IMR-90 (cell line): ENCODE measurements at regions not wholly inside any gene's neighbourhood (a gene's known extent, or its start where the extent isn't known, plus 50 kb on each side); places are given as distances from the start of the nearest gene placed in this dataset.
"Not testable (repeated sequence)": the region's sequence is repeated elsewhere in the genome, so short reads cannot be mapped to it uniquely, and the experiment has no call there.

ENCODE experiments used
- ATAC-seq: fragments of 200-7000 bp; cut with Tn5 transposase; 2 replicates; pipeline ENCODE4 v1.9.1; 2020; ENCODE audit warnings: low read depth, mild to moderate bottlenecking, moderate library complexity
- BruUV-seq: library from RNA; stranded (reverse); fragments of 400-500 nt; replicated peaks from 2 replicates; lab custom pipeline; 2021; lab: Mats Ljungman, UMichigan
- CTCF ChIA-PET: fragments of 300-600 bp; formaldehyde crosslinking; extraction: SDS; loops from one replicate; lab custom pipeline; 2021; ENCODE audit warnings: antibody characterized with exemption; lab: Yijun Ruan, JAX
- POLR2A ChIA-PET: fragments of 300-600 bp; sonication (Branson Sonifier 250); formaldehyde crosslinking; loops from one replicate; lab custom pipeline; 2022; ENCODE audit warnings: antibody characterized with exemption; ENCODE audit not compliant: unreplicated experiment; lab: Charles Lee
- DNase-seq: peaks from one replicate; pipeline ENCODE4 v3.0.0; 2013
- H2AFZ ChIP-seq: replicated peaks from 2 replicates; pipeline ENCODE3; 2013; ENCODE audit warnings: low read length, mild to moderate bottlenecking; ENCODE audit not compliant: poor library complexity
- H2AK5ac ChIP-seq: 2 replicates; pipeline ENCODE4 v1.6.1; 2013; ENCODE audit warnings: low read depth, low read length, inconsistent platforms
- H2AK9ac ChIP-seq: replicated peaks from 2 replicates; pipeline ENCODE3; 2013; ENCODE audit warnings: mild to moderate bottlenecking, low read depth, low read length, moderate library complexity; ENCODE audit not compliant: poor library complexity
- H2BK120ac ChIP-seq: 2 replicates; pipeline ENCODE4 v1.6.1; 2013; ENCODE audit warnings: low read depth, low read length, inconsistent platforms
- H2BK15ac ChIP-seq: 3 replicates; pipeline ENCODE4 v1.6.1; 2013; ENCODE audit warnings: low read depth, low read length, inconsistent platforms
- H2BK20ac ChIP-seq: 2 replicates; pipeline ENCODE4 v1.6.1; 2013; ENCODE audit warnings: low read depth, mild to moderate bottlenecking, inconsistent platforms, low read length, moderate library complexity
- H2BK5ac ChIP-seq: 2 replicates; pipeline ENCODE4 v1.6.1; 2013; ENCODE audit warnings: mild to moderate bottlenecking, low read depth, low read length, inconsistent platforms; ENCODE audit not compliant: poor library complexity, severe bottlenecking
- H3K14ac ChIP-seq: replicated peaks from 2 replicates; pipeline ENCODE4 v1.6.1; 2013; ENCODE audit warnings: low read depth, low read length, inconsistent platforms
- H3K18ac ChIP-seq: 2 replicates; pipeline ENCODE4 v1.6.1; 2013; ENCODE audit warnings: low read depth, low read length, control low read depth
- H3K23ac ChIP-seq: 2 replicates; pipeline ENCODE4 v1.6.1; 2013; ENCODE audit warnings: low read depth, low read length, inconsistent platforms
- H3K27ac ChIP-seq: 2 replicates; pipeline ENCODE4 v1.5.1; 2013; ENCODE audit warnings: mild to moderate bottlenecking, control low read depth, low read length; ENCODE audit not compliant: insufficient read depth
- H3K27me3 ChIP-seq: 2 replicates; pipeline ENCODE4 v1.6.1; 2013; ENCODE audit warnings: low read length; ENCODE audit not compliant: control insufficient read depth, insufficient read depth
- H3K36me3 ChIP-seq: 2 replicates; pipeline ENCODE4 v1.6.1; 2013; ENCODE audit warnings: low read length, mixed read lengths; ENCODE audit not compliant: control insufficient read depth, insufficient read depth
- H3K4ac ChIP-seq: 2 replicates; pipeline ENCODE4 v1.6.1; 2013; ENCODE audit warnings: low read depth, low read length, inconsistent platforms
- H3K4me1 ChIP-seq: 2 replicates; pipeline ENCODE4 v1.6.1; 2013; ENCODE audit warnings: low read length, mixed read lengths; ENCODE audit not compliant: control insufficient read depth, insufficient read depth
- H3K4me2 ChIP-seq: 2 replicates; pipeline ENCODE4 v1.6.1; 2013; ENCODE audit warnings: low read depth, mild to moderate bottlenecking, control low read depth, low read length, moderate library complexity
- H3K4me3 ChIP-seq: 2 replicates; pipeline ENCODE4 v1.5.1; 2013; ENCODE audit warnings: low read depth, mild to moderate bottlenecking, control low read depth, low read length, moderate library complexity; ENCODE audit not compliant: insufficient read depth
- H3K56ac ChIP-seq: 2 replicates; pipeline ENCODE4 v1.6.1; 2013; ENCODE audit warnings: low read length, inconsistent platforms; ENCODE audit not compliant: insufficient read depth; ENCODE audit errors: extremely low read depth
- H3K79me1 ChIP-seq, 2 experiments: 2 replicates each; pipeline ENCODE4 v1.6.1; 2013; ENCODE audit warnings: low read length in 2 of 2, inconsistent platforms in 1 of 2, low read depth in 1 of 2
- H3K9ac ChIP-seq: 2 replicates; pipeline ENCODE4 v1.6.1; 2013; ENCODE audit warnings: low read depth, low read length, control low read depth
- H3K9me1 ChIP-seq: 2 replicates; pipeline ENCODE4 v1.6.1; 2013; ENCODE audit warnings: low read length, inconsistent platforms; ENCODE audit not compliant: insufficient read depth
- H3K9me3 ChIP-seq: 2 replicates; pipeline ENCODE4 v1.6.1; 2013; ENCODE audit warnings: low read length; ENCODE audit not compliant: control insufficient read depth, insufficient read depth
- H4K20me1 ChIP-seq: 2 replicates; pipeline ENCODE4 v1.6.1; 2013; ENCODE audit warnings: low read length, inconsistent platforms; ENCODE audit not compliant: insufficient read depth
- H4K5ac ChIP-seq: 2 replicates; pipeline ENCODE4 v1.6.1; 2013; ENCODE audit warnings: mild to moderate bottlenecking, low read depth, low read length, control low read depth
- H4K8ac ChIP-seq, 2 experiments: 2 replicates each; pipeline ENCODE4 v1.6.1; 2013; ENCODE audit warnings: low read depth in 2 of 2, low read length in 2 of 2, control low read depth in 1 of 2, inconsistent platforms in 1 of 2
- H4K91ac ChIP-seq: 2 replicates; pipeline ENCODE4 v1.6.1; 2013; ENCODE audit warnings: low read depth, low read length, inconsistent platforms; ENCODE audit not compliant: insufficient read depth
- RFX5 ChIP-seq: IDR thresholded peaks from 2 replicates; pipeline ENCODE4 v1.8.0; 2012; ENCODE audit warnings: low read depth, mild to moderate bottlenecking, low read length, moderate library complexity
- WGBS, 2 experiments: methylation state at CpG; one replicate each; pipeline versions ENCODE4 v1.1.5 to v1.1.7; 2013; ENCODE audit warnings: missing lambda C conversion rate in 2 of 2; ENCODE audit not compliant: insufficient read length in 1 of 2; ENCODE audit errors: extremely low coverage in 2 of 2; 5-methylcytosine and 5-hydroxymethylcytosine counted together
- dilution Hi-C: fragments of 300-500 bp; cut with HindIII; formaldehyde crosslinking; loops from one replicate; pipeline ENCODE4 v1.14.3; 2018; ENCODE audit warnings: low sequenced_read_pairs; ENCODE audit not compliant: unreplicated experiment
- in situ Hi-C: fragments of 300-500 bp; cut with MboI; formaldehyde crosslinking; loops from 3 replicates; pipeline ENCODE4 v1.14.3; 2019; ENCODE audit warnings: low sequenced_read_pairs, inconsistent platforms, mixed read lengths
- intact Hi-C: fragments of 100-400 bp; cut with micrococcal nuclease; formaldehyde crosslinking; loops from 2 replicates; pipeline ENCODE4 v1.10.0; 2022

DNA sequence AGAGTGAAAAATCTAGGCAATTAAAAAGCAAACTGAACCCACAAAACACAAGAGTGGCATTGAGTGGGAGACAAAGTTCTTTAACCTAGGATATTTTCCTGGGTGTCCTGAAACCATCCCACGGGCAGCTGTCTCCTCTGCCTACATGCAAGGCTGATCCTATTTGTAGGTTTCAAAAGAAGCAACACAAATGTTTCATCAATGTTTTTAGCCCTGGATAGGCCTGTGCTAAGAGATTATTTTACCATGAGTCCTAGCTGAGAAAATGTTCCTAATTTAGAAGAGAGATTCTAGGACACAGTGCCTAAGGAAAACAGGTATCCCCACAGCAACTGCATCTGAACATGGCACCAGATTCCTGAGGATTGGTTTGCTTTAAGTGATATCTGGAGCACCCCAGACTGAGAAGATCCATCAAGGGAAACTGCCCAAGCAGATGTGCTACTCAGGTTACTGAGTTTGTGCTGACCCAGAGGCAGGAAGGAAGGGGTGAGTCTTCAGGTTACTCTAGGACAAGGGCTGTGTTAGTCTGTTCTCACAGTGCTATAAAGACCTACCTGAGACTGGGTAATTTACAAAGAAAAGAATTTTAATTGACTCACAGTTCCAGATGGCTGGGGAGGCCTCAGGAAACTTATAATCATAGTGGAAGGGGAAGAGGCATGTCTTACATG lies 111.6 kb upstream of the UST start:
- H4K8ac ChIP-seq, result no peak overlapping the region
- no peak overlapping the region for H3K4me2 ChIP-seq
- no peak overlapping the region for H2BK120ac ChIP-seq
- no peak overlapping the region for H3K14ac ChIP-seq
- no peaks in the 10 kb centered on the region for H3K9me3 ChIP-seq
- no peak overlapping the region for H2BK5ac ChIP-seq
- in situ Hi-C loops (no loop called here), intact Hi-C loops (no loop called here), dilution Hi-C loops (no loop called here)
- H3K18ac ChIP-seq, result no peak overlapping the region
- no CpG with 5 or more reads among the region's 1 CpG for WGBS, 2 experiments
- H3K36me3 ChIP-seq, result no peaks in the 10 kb centered on the region
- no peak overlapping the region for H2AK9ac ChIP-seq
- DNase-seq (no peak), ATAC-seq (no peak)
- H2BK15ac ChIP-seq, result no peak overlapping the region
- no peaks in the 10 kb centered on the region for H3K79me1 ChIP-seq
- no peaks in the 10 kb centered on the region for H3K4me1 ChIP-seq
- no peaks in the 10 kb centered on the region for H3K27me3 ChIP-seq
- H4K91ac ChIP-seq, result no peak overlapping the region
- BruUV-seq, result no TSS peak
- CTCF ChIA-PET, result no interaction called here
- no peak overlapping the region for H4K5ac ChIP-seq
- H3K9me1 ChIP-seq, result no peaks in the 10 kb centered on the region
- H3K27ac ChIP-seq, result no peak overlapping the region
- no peak overlapping the region for H3K4ac ChIP-seq
- POLR2A ChIA-PET, result no interaction called here
- H3K9ac ChIP-seq, result no peak overlapping the region
- TF ChIP-seq RFX5, result no peak
- H4K20me1 ChIP-seq, result no peaks in the 10 kb centered on the region
- H2BK20ac ChIP-seq, result no peak overlapping the region
- H2AK5ac ChIP-seq, result no peak overlapping the region
- no peak overlapping the region for H2AFZ ChIP-seq
- H3K4me3 ChIP-seq, result no peak overlapping the region
- no peak overlapping the region for H3K56ac ChIP-seq
- no peak overlapping the region; the same call in 1 of the 2 replicates for H3K23ac ChIP-seq

DNA sequence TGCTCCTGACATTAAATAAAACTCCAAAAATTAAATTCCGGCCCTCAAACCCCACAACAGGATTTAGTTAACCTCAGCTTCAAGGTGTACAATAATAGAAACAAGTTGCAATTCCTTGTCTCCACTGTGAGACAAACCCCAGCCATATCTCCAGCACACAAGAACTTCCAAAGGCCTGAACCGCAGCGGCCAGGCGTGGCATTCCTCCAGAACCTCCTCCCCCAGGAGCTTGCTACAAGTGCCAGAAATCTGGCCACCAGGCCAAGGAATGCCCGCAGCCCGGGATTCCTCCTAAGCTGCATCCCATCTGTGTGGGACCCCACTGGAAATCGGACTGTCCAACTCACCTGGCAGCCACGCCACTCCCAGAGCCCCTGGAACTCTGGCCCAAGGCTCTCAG lies 105.0 kb upstream of the UST start:
- in situ Hi-C loops, H2BK120ac ChIP-seq, H3K4me2 ChIP-seq, H3K23ac ChIP-seq, H3K9me3 ChIP-seq, H3K14ac ChIP-seq, intact Hi-C loops, H4K20me1 ChIP-seq, H2AK9ac ChIP-seq, H2BK20ac ChIP-seq, H3K4ac ChIP-seq, H2BK15ac ChIP-seq, H3K4me3 ChIP-seq, H3K36me3 ChIP-seq, H3K56ac ChIP-seq, H3K9me1 ChIP-seq, ATAC-seq, H2AK5ac ChIP-seq, BruUV-seq, H4K5ac ChIP-seq, DNase-seq, H2AFZ ChIP-seq, dilution Hi-C loops, H3K79me1 ChIP-seq, H3K18ac ChIP-seq, H3K4me1 ChIP-seq, CTCF ChIA-PET, H2BK5ac ChIP-seq, H4K8ac ChIP-seq, POLR2A ChIA-PET, H3K27ac ChIP-seq, H3K9ac ChIP-seq, H4K91ac ChIP-seq, H3K27me3 ChIP-seq: not testable (repeated sequence)
- no CpG with 5 or more reads among the region's 8 CpGs for WGBS, 2 experiments
